MCF 10A (cell line): ENCODE measurements at regions not wholly inside any gene's neighbourhood (a gene's known extent, or its start where the extent isn't known, plus 50 kb on each side); places are given as distances from the start of the nearest gene placed in this dataset.
A peak's percentile ranks its signal among the peaks of the same experiment; 100 is the strongest.
"Not testable (repeated sequence)": the region's sequence is repeated elsewhere in the genome, so short reads cannot be mapped to it uniquely, and the experiment has no call there.

Experiments
- BruUV-seq: library from RNA; stranded (reverse); fragments of 400-500 nt; replicated peaks from 2 replicates; lab custom pipeline; 2021; lab: Mats Ljungman, UMichigan
- CTCF ChIA-PET: fragments of 300-600 bp; sonication (Branson Sonifier 250); formaldehyde crosslinking; extraction: SDS; loops from one replicate; lab custom pipeline; 2021; ENCODE audit warnings: antibody characterized with exemption, inconsistent platforms; lab: Yijun Ruan, JAX
- POLR2A ChIA-PET: fragments of 300-600, 350-650 bp; sonication (Branson Sonifier 250); formaldehyde crosslinking; extraction: SDS; loops from one replicate; lab custom pipeline; 2020; ENCODE audit warnings: antibody characterized with exemption, inconsistent platforms; lab: Yijun Ruan, JAX
- DNase-seq: peaks from one replicate; pipeline ENCODE4 v3.0.0-alpha.2; 2018; ENCODE audit not compliant: unreplicated experiment
- H3K27ac Mint-ChIP-seq: one replicate; pipeline ENCODE4 v1.8.0; 2022; ENCODE audit warnings: mild to moderate bottlenecking, low read depth, mixed read lengths; ENCODE audit not compliant: unreplicated experiment
- H3K27me3 Mint-ChIP-seq: one replicate; pipeline ENCODE4 v1.8.0; 2022; ENCODE audit warnings: mixed read lengths; ENCODE audit not compliant: insufficient read depth, unreplicated experiment
- H3K36me3 Mint-ChIP-seq: one replicate; pipeline ENCODE4 v1.8.0; 2022; ENCODE audit warnings: mild to moderate bottlenecking, moderate library complexity, mixed read lengths; ENCODE audit not compliant: insufficient read depth, unreplicated experiment
- H3K4me1 Mint-ChIP-seq: one replicate; pipeline ENCODE4 v1.8.0; 2022; ENCODE audit warnings: mixed read lengths; ENCODE audit not compliant: insufficient read depth, unreplicated experiment
- H3K4me3 Mint-ChIP-seq: one replicate; pipeline ENCODE4 v1.8.0; 2022; ENCODE audit warnings: mild to moderate bottlenecking, moderate library complexity, mixed read lengths; ENCODE audit not compliant: unreplicated experiment
- H3K9me3 Mint-ChIP-seq: one replicate; pipeline ENCODE4 v1.8.0; 2022; ENCODE audit warnings: mixed read lengths; ENCODE audit not compliant: unreplicated experiment
- intact Hi-C: fragments of 100-400 bp; cut with micrococcal nuclease; formaldehyde crosslinking; loops from 2 replicates; pipeline ENCODE4 v1.14.1; 2022
- TF ChIP-seq, protein P1 (sequence below): fragments of 200-600 bp; IDR thresholded peaks from one replicate; pipeline ENCODE4 v1.8.0; 2022; ENCODE audit warnings: antibody characterized with exemption, mild to moderate bottlenecking; ENCODE audit not compliant: unreplicated experiment

DNA sequence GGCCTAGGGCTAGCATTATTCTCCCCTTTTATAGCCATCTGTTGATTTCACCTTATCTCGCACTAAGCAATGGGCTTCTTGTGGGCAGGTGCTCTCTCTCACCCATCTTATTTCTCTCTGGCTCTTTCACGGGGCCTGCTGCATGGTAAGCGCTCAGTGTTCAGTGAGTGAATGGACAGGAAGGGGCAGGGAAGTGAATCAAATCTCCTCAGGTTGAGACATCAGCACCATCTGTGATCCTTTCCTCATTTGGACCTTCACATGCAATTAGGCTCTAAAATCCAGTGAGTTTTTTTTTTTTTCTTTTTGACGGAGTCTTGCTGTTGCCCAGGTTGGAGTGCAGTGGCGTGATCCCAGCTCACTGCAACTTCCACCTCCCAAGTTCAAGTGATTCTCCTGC lies 76.5 kb upstream of the EZR start:
- Mint-ChIP-seq H3K4me3 (no peak overlapping the region), H3K27ac (no peak overlapping the region), H3K4me1 (peaks cover 6% of the 10 kb centered on the region), H3K9me3 (no peaks in the 10 kb centered on the region), H3K27me3 (no peaks in the 10 kb centered on the region), H3K36me3 (no peaks in the 10 kb centered on the region)
- TF ChIP-seq, protein P1, sequence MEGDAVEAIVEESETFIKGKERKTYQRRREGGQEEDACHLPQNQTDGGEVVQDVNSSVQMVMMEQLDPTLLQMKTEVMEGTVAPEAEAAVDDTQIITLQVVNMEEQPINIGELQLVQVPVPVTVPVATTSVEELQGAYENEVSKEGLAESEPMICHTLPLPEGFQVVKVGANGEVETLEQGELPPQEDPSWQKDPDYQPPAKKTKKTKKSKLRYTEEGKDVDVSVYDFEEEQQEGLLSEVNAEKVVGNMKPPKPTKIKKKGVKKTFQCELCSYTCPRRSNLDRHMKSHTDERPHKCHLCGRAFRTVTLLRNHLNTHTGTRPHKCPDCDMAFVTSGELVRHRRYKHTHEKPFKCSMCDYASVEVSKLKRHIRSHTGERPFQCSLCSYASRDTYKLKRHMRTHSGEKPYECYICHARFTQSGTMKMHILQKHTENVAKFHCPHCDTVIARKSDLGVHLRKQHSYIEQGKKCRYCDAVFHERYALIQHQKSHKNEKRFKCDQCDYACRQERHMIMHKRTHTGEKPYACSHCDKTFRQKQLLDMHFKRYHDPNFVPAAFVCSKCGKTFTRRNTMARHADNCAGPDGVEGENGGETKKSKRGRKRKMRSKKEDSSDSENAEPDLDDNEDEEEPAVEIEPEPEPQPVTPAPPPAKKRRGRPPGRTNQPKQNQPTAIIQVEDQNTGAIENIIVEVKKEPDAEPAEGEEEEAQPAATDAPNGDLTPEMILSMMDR, result no peak
- BruUV-seq, result no TSS peak
- ChIA-PET CTCF (interaction anchor here (1.6 kb wide), 1 partner anchor 43 kb away, joined by 4 read pairs; no protein-coding TSS in a partner anchor), POLR2A (interaction anchor here (1.9 to 2.3 kb wide), 3 partner anchors 26 to 78 kb away, joined by 9 to 21 read pairs (median 13); no protein-coding TSS in a partner anchor)
- no peak for DNase-seq
- intact Hi-C loops, result no loop called here

DNA sequence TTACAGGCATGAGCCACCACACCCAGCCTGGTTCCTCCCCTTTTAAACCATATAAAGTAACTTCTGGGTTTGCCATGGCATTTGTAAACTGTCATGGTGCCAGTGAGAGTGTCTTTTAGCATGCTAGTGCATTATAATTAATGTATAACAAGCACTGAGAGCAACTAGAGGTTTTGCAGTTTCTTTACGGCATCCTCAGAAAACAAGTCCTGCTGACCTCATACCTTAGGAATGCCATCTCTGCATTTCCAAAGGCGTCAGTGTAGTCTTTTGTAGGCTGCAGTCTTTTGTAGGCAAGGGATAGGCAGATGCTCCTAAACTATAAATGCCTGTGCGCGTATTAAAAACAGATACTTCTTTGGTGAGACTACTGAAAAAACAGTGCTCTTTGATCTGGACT lies 75.0 kb upstream of the EZR start:
- H3K27me3 Mint-ChIP-seq, result no peaks in the 10 kb centered on the region
- ChIA-PET CTCF (interaction anchor here (0.8 to 1.6 kb wide), 5 partner anchors 17 to 82 kb away, joined by 3 to 4 read pairs (median 4); no protein-coding TSS in a partner anchor), POLR2A (interaction anchor here (0.7 to 1.0 kb wide), 5 partner anchors 13 to 151 kb away, joined by 3 to 6 read pairs (median 4); partner anchors contain the start of gene EZR)
- no peak overlapping the region for H3K4me3 Mint-ChIP-seq
- TF ChIP-seq, protein P1, result no peak
- DNase-seq, result peak; percentile 57
- intact Hi-C loops, result no loop called here
- BruUV-seq, result no TSS peak
- no peaks in the 10 kb centered on the region for H3K9me3 Mint-ChIP-seq
- H3K27ac Mint-ChIP-seq, result no peak overlapping the region
- H3K4me1 Mint-ChIP-seq, result peaks cover 6% of the 10 kb centered on the region
- H3K36me3 Mint-ChIP-seq, result no peaks in the 10 kb centered on the region

DNA sequence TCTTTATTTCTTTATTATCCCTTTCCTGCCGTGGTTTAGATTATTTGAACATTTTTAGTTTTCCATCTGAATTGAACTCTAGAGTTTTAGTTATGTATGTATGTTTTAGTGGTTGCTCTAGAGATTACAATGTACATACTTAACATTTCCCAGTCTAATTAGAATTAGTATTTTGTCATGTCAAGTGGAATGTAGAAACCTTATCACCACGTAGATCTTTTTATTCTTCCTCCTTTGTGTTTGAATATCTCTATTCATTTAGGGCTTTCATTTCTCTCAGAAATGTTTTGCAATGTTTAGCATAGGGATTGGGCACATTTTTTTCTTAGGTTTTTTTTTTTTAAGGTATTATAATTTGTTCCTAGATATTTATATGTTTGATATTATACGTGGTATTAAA lies 73.1 kb upstream of the EZR start:
- BruUV-seq, result no TSS peak
- no peak for DNase-seq
- ChIA-PET POLR2A (no interaction called here), CTCF (no interaction called here)
- intact Hi-C loops, result no loop called here
- H3K4me1 Mint-ChIP-seq, result peaks cover 14% of the 10 kb centered on the region
- no peaks in the 10 kb centered on the region for H3K36me3 Mint-ChIP-seq
- H3K4me3 Mint-ChIP-seq, result no peak overlapping the region
- no peaks in the 10 kb centered on the region for H3K9me3 Mint-ChIP-seq
- TF ChIP-seq, protein P1, result no peak
- no peak overlapping the region for H3K27ac Mint-ChIP-seq
- H3K27me3 Mint-ChIP-seq, result no peaks in the 10 kb centered on the region

DNA sequence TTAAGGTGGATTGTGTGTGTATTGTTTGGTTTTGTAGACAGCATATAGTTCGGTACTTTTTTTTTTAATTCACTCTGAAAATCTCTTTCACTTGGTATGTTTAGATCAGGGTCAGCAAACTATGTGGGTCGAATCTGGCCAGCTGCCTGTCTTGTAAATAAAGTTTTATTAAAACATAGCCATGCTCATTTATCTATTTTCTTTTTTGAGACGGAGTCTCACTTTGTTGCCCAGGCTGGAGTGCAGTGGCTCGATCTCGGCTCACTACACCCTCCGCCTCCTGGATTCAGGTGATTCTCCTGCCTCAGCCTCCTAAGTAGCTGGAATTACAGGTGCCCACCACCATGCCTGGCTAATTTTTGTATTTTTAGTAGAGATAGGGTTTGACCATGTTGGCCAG lies 72.4 kb upstream of the EZR start:
- DNase-seq, BruUV-seq, H3K4me3 Mint-ChIP-seq, H3K36me3 Mint-ChIP-seq, intact Hi-C loops, H3K27ac Mint-ChIP-seq, H3K27me3 Mint-ChIP-seq, H3K9me3 Mint-ChIP-seq, CTCF ChIA-PET, POLR2A ChIA-PET: not testable (repeated sequence)
- peaks cover 13% of the 10 kb centered on the region for H3K4me1 Mint-ChIP-seq

- H3K4me3 Mint-ChIP-seq, intact Hi-C loops, H3K27ac Mint-ChIP-seq, BruUV-seq, DNase-seq, CTCF ChIA-PET, H3K4me1 Mint-ChIP-seq, H3K36me3 Mint-ChIP-seq, H3K9me3 Mint-ChIP-seq, H3K27me3 Mint-ChIP-seq, POLR2A ChIA-PET: not testable (repeated sequence)
Observed at GRCh38 chr6:158888171-158888570, 69.0 kb upstream of the EZR start.

DNA sequence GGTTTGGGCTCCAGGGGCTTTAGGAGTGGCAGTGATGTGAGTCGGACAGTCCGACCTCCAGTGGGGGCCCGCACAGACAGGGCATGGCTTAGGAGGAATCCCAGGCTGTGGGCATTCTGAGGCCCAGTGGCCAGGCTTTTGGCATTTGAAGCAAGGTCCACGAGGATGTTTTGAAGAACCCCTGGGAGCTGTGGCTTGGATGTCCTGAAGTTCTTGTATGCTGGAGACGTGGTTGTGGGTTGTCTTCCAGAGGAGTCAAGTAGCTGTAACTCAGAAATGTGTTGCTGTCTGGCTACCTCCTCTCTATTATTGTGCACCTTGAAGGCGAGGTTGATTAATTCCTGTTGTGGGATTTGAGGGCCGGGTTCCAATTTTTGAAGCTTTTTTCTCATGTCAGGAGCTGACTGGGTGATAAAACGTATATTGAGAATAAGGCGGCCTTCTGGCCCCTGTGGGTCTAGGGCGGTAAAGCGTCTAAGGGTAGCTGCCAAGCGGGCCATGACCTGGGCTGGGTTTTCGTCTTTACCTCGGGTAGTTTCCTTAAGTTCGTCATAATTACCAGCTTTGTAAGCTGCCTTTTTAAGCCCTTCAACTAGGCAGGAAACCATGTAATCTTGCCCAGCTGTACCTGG lies 67.3 kb upstream of the EZR start:
- H3K27me3 Mint-ChIP-seq, H3K4me3 Mint-ChIP-seq, H3K4me1 Mint-ChIP-seq, BruUV-seq, H3K36me3 Mint-ChIP-seq, H3K27ac Mint-ChIP-seq, H3K9me3 Mint-ChIP-seq, intact Hi-C loops, DNase-seq: not testable (repeated sequence)
- ChIA-PET CTCF (interaction anchor here (0.9 kb wide), 1 partner anchor 10 kb away, joined by 4 read pairs; no protein-coding TSS in a partner anchor), POLR2A (interaction anchor here (1.1 kb wide), 1 partner anchor 16 kb away, joined by 4 read pairs; no protein-coding TSS in a partner anchor)

GRCh38 chr6:158881884-158882283 lies 62.7 kb upstream of the EZR start:
- H3K27ac Mint-ChIP-seq, CTCF ChIA-PET, H3K36me3 Mint-ChIP-seq, DNase-seq, H3K27me3 Mint-ChIP-seq, BruUV-seq, H3K4me3 Mint-ChIP-seq, H3K9me3 Mint-ChIP-seq, intact Hi-C loops, H3K4me1 Mint-ChIP-seq: not testable (repeated sequence)
- POLR2A ChIA-PET, result interaction anchor here (0.6 kb wide), 1 partner anchor 794 kb away, joined by 3 read pairs; no protein-coding TSS in a partner anchor
